Fibroblast of pulmonary artery (primary cell): ENCODE measurements at regions not wholly inside any gene's neighbourhood (a gene's known extent, or its start where the extent isn't known, plus 50 kb on each side); places are given as distances from the start of the nearest gene placed in this dataset.
"Not testable (repeated sequence)": the region's sequence is repeated elsewhere in the genome, so short reads cannot be mapped to it uniquely, and the experiment has no call there.

Experiments used
- DNase-seq: peaks from one replicate; pipeline ENCODE4 v3.0.0-alpha.2; 2010; ENCODE audit warnings: low read depth
- H3K4me3 ChIP-seq: replicated peaks from 2 replicates; pipeline ENCODE4 v1.5.1; 2011; ENCODE audit warnings: low read depth, mild to moderate bottlenecking, control low read depth, low read length, moderate library complexity
- TF ChIP-seq, protein P1 (sequence below): IDR thresholded peaks from 2 replicates; pipeline ENCODE4 v1.5.1; 2011; ENCODE audit warnings: mild to moderate bottlenecking, control low read depth, low read length, inconsistent platforms; ENCODE audit errors: missing control alignments

DNA sequence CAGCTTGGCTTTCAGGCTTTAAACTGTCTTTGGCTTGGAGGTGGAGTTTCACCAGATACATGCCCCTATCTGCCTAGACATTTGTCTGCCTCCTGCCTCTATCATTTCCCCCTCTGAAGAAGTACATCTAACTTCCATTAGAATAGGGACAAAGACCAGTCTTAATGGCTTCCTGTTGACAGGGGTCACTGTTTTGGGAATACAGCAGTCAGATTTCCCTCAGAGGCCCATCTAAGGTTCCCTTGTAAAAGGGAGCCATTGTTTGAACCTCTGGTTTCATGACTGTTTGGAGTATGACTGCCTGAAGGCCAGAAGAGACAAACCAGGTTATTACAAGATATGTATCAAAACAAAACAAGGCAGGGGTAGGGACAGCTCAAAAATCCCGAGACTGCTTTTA is 665.7 kb upstream of the GJE1 start:
- TF ChIP-seq, protein P1, sequence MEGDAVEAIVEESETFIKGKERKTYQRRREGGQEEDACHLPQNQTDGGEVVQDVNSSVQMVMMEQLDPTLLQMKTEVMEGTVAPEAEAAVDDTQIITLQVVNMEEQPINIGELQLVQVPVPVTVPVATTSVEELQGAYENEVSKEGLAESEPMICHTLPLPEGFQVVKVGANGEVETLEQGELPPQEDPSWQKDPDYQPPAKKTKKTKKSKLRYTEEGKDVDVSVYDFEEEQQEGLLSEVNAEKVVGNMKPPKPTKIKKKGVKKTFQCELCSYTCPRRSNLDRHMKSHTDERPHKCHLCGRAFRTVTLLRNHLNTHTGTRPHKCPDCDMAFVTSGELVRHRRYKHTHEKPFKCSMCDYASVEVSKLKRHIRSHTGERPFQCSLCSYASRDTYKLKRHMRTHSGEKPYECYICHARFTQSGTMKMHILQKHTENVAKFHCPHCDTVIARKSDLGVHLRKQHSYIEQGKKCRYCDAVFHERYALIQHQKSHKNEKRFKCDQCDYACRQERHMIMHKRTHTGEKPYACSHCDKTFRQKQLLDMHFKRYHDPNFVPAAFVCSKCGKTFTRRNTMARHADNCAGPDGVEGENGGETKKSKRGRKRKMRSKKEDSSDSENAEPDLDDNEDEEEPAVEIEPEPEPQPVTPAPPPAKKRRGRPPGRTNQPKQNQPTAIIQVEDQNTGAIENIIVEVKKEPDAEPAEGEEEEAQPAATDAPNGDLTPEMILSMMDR = no peak
- H3K4me3 ChIP-seq = no peak overlapping the region
- DNase-seq = no peak

DNA sequence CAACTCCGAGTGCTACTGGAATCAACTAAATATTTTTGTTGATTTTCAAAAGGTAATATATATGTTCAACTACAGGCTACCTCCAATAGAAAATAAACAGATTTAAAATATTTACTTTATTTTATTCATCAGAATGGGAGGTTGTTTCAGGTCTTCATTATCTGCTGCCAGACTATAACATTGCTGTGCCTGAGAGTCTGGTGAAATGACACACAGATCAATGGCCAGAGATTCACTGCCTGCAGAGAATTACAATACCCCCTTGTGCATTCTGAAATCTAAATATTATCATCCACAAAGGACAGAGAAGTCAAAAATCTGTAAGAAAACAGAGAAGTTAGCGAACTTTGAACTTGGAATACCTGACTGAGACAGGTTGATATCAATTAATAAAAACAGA is 667.8 kb upstream of the GJE1 start:
- DNase-seq = no peak
- H3K4me3 ChIP-seq = no peak overlapping the region
- TF ChIP-seq, protein P1 = no peak

DNA sequence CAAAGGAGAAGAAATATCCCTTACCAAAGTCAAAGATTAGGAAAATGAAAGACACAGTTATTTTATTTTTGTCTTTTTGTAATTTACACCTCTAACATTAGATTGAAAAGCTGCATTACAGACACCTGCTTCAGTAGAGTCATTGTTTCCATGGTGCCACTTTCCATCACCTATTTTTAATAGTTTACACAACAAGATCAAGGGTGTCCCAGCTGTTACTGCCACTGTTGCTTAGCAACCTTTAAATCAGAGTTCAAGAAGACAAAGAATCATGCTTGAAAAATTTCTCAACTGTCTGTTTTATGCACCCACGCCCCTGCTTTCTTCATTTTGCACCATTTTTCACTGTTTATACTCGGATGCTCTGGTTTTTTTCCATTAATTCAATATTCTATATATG is 668.2 kb upstream of the GJE1 start:
- TF ChIP-seq, protein P1 = no peak
- no peak overlapping the region for H3K4me3 ChIP-seq
- DNase-seq = peak; percentile 69

DNA sequence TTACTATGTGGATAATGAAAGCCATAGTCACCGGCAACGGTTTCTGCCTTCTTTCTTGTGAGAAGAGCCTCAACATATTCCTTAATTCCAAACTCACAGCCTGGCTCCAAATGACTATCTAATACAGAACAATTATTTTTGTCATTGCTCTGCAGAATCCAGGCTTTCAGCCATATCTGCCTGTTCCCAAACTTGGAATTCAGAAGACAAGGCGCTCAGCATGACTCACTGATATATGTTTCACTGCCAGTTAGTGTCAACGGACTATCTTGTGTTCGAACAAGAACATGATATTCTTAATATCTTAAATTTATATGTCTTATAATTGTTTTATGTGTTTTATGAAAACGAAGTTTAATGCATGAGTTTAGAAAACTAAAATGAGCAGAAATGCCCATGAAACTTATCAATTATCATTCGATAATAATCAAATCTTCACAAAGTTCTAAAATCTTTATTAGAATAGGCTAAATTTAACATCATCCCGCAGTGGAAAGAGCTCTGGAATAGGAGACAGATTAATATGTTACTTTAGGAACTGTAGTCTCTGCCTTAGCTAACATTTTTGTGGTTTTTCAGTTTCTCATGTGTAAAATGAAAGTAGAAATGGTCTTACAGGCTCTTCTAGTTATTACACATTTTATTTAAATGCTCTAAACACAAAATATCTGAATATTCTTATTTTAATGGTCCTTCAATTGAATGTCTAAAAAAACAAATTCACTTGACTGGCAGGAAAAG is 669.3 kb upstream of the GJE1 start:
- peak; percentile 73 for DNase-seq
- TF ChIP-seq, protein P1 = no peak

DNA sequence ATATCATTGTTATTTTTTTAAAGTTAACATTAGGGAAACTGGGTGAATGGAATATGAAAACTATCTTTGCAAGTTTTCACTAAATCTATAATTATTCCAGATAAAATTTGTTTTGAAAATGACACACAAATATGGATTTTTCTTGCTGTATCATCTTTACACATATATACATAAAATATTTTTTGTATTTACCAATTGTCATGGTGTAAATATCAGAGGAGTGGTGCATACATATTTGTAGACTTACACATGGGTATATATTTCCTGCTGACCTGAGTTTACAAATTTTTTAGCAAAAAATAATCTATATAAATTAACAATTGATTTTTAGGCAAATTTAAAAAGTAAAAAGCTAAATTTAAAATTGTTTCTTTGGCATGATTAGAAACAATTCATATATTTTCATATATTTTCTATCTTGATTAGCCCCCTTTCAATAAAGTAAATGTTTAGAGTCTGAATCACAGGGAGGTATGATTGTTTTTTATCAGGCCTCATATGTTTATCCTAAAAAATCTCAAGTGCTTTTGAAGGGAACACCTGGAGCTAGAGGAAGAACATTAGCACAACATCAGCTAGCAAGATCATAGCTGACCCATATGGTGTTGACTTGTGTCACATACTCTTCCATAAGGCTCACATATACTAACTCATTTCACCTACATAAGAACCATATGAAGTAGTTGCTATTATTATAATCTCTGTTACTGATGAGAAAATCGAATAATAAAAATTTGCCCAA is 671.8 kb upstream of the GJE1 start:
- H3K4me3 ChIP-seq = no peak overlapping the region
- TF ChIP-seq, protein P1 = no peak
- no peak for DNase-seq

More for the DNA sequence above, 669.3 kb upstream of the GJE1 start:
- peak overlapping the region; percentile 44 for H3K4me3 ChIP-seq

DNA sequence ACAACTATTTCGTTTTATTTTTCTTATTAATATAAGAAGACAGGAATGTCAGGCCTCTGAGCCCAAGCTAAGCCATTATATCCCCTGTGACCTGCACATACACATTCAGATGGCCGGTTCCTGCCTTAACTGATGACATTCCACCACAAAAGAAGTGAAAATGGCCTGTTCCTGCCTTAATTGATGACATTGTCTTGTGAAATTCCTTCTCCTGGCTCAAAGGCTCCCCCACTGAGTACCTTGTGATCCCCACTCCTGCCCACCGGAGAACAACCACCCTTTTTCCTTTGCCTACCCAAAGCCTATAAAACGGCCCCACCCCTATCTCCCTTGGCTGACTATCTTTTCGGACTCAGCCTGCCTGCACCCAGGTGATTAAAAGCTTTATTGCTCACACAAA is 672.5 kb upstream of the GJE1 start:
- DNase-seq, H3K4me3 ChIP-seq: not testable (repeated sequence)

DNA sequence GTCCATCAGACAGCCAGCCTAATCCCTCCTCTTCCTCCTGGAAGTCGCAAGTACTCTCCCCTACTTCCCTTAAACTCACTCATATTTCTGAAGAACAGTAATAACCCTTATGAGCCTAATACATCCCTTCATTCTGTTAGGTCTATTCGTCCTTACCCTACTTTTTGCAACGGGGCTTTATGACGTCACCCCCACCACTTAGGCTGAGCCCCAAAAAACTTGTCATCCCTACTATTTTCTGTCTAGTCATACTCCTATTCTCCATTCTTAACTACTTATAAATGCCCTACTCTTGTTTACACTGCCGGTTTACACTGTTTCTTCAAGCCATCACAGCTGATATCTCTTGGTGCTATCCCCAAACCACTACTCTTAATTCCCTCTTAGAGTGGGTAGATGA is 674.7 kb upstream of the GJE1 start:
- not testable (repeated sequence) for DNase-seq, H3K4me3 ChIP-seq

DNA sequence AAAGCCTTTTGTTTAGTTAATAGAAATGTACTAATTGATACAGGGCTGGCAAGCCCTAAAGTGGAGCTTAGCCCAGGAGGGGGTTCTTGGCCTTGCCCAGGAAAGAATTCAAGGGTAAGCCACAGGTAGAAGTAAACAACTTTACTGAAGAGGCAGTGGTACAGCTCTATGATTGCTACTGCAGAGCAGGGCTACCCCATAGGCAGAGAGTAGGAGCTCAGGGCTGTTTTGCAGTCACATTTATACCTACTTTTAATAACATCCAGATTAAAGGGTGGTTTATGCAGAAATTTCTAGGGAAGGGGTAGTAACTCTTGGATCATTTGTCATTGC is 680.4 kb upstream of the GJE1 start:
- no peak for DNase-seq
- H3K4me3 ChIP-seq = no peak overlapping the region
- TF ChIP-seq, protein P1 = no peak
